GM23248 (cell line): ENCODE measurements at regions not wholly inside any gene's neighbourhood (a gene's known extent, or its start where the extent isn't known, plus 50 kb on each side); places are given as distances from the start of the nearest gene placed in this dataset.

Source experiments
- DNase-seq: peaks from one replicate; pipeline ENCODE4 v3.0.0-alpha.2; 2015
- H2AFZ ChIP-seq: fragments of 200-600 bp; sonication (generic); 2 replicates; pipeline ENCODE4 v1.6.1; 2016; ENCODE audit warnings: antibody characterized with exemption
- H3F3A ChIP-seq: fragments of 200-600 bp; sonication (generic); 2 replicates; pipeline ENCODE4 v1.6.1; 2016; ENCODE audit warnings: mild to moderate bottlenecking, antibody characterized with exemption, mixed run types; ENCODE audit not compliant: insufficient read depth
- H3K27ac ChIP-seq: fragments of 200-600 bp; sonication (generic); 2 replicates; pipeline ENCODE4 v1.5.1; 2016; ENCODE audit warnings: mild to moderate bottlenecking
- H3K27me3 ChIP-seq: fragments of 200-600 bp; sonication (generic); replicated peaks from 2 replicates; pipeline ENCODE4 v1.6.1; 2016; ENCODE audit warnings: mild to moderate bottlenecking; ENCODE audit not compliant: insufficient read depth
- H3K36me3 ChIP-seq: fragments of 200-600 bp; sonication (generic); 2 replicates; pipeline ENCODE4 v1.6.1; 2016; ENCODE audit warnings: low read depth, mild to moderate bottlenecking
- H3K4me1 ChIP-seq: fragments of 200-600 bp; sonication (generic); 2 replicates; pipeline ENCODE4 v1.6.1; 2016; ENCODE audit warnings: mild to moderate bottlenecking; ENCODE audit not compliant: insufficient read depth
- H3K4me2 ChIP-seq: fragments of 200-600 bp; sonication (generic); one replicate; pipeline ENCODE4 v1.6.1; 2016; ENCODE audit warnings: mild to moderate bottlenecking; ENCODE audit not compliant: unreplicated experiment
- H3K4me3 ChIP-seq: fragments of 200-600 bp; sonication (generic); 2 replicates; pipeline ENCODE4 v1.5.1; 2016; ENCODE audit warnings: mild to moderate bottlenecking
- H3K79me2 ChIP-seq: fragments of 200-600 bp; sonication (generic); 2 replicates; pipeline ENCODE4 v1.6.1; 2016; ENCODE audit warnings: mild to moderate bottlenecking; ENCODE audit not compliant: insufficient read depth
- H3K9ac ChIP-seq: fragments of 200-600 bp; sonication (generic); 2 replicates; pipeline ENCODE4 v1.6.1; 2016; ENCODE audit warnings: mild to moderate bottlenecking
- H3K9me2 ChIP-seq: fragments of 200-600 bp; sonication (generic); 2 replicates; pipeline ENCODE4 v1.6.1; 2016; ENCODE audit warnings: mixed run types, mild to moderate bottlenecking, moderate library complexity; ENCODE audit not compliant: insufficient read depth
- H3K9me3 ChIP-seq: fragments of 200-600 bp; sonication (generic); one replicate; pipeline ENCODE4 v1.6.1; 2017; ENCODE audit warnings: low read depth
- H4K20me1 ChIP-seq: fragments of 200-600 bp; sonication (generic); 2 replicates; pipeline ENCODE4 v1.6.0; 2016; ENCODE audit not compliant: insufficient read depth
- EZH2 ChIP-seq: fragments of 200-600 bp; sonication (generic); IDR thresholded peaks from 2 replicates; pipeline ENCODE4 v1.6.1; 2018; ENCODE audit warnings: antibody characterized with exemption, mild to moderate bottlenecking; ENCODE audit not compliant: insufficient read depth, poor library complexity, severe bottlenecking
- EZH2phosphoT487 ChIP-seq: fragments of 200-600 bp; sonication (generic); IDR thresholded peaks from 2 replicates; pipeline ENCODE4 v1.6.1; 2018; ENCODE audit warnings: antibody characterized with exemption, moderate library complexity, mild to moderate bottlenecking, low read depth; ENCODE audit not compliant: insufficient read depth
- WGBS, 2 experiments: methylation state at CpG; one replicate each; pipeline ENCODE4 v1.1.6; 2015 to 2017; ENCODE audit warnings: low lambda C conversion rate in 2 of 2, low coverage in 1 of 2; ENCODE audit errors: missing lambda C conversion rate in 2 of 2; 5-methylcytosine and 5-hydroxymethylcytosine counted together
- in situ Hi-C: fragments of 300-500 bp; cut with MboI; formaldehyde crosslinking; loops from 2 replicates; pipeline ENCODE4 v1.15.0; 2020

- no peak overlapping the region for H3K27ac ChIP-seq
- no peak overlapping the region for H2AFZ ChIP-seq
- H3K79me2 ChIP-seq: no peaks in the 10 kb centered on the region
- H3K4me2 ChIP-seq: no peak overlapping the region
- no peaks in the 10 kb centered on the region for H3K9me2 ChIP-seq
- no peaks in the 10 kb centered on the region for H3K9me3 ChIP-seq
- in situ Hi-C loops: loop anchor here (25.0 kb wide), 1 partner anchor 404 kb away; no protein-coding TSS in a partner anchor
- peaks cover 14% of the 10 kb centered on the region; the same call in 1 of the 2 replicates for H3F3A ChIP-seq
- no peak overlapping the region for H3K4me3 ChIP-seq
- no peak for TF ChIP-seq EZH2
- TF ChIP-seq EZH2phosphoT487: no peak
- WGBS, 2 experiments: 54 to 60% methylated on average over 2 of the region's 2 CpGs
- peaks cover 8% of the 10 kb centered on the region; the same call in 1 of the 2 replicates for H3K4me1 ChIP-seq
- H3K27me3 ChIP-seq: no peaks in the 10 kb centered on the region
- no peaks in the 10 kb centered on the region for H4K20me1 ChIP-seq
- no peaks in the 10 kb centered on the region for H3K36me3 ChIP-seq
- H3K9ac ChIP-seq: no peak overlapping the region
- DNase-seq: no peak
Observed at GRCh38 chr11:109958821-109959166, 134.4 kb upstream of the ZC3H12C start.

- TF ChIP-seq EZH2 (no peak), EZH2phosphoT487 (no peak)
- Histone ChIP-seq H3K36me3 (no peaks in the 10 kb centered on the region), H3K4me1 (peaks cover 8% of the 10 kb centered on the region; the same call in 1 of the 2 replicates), H3F3A (peaks cover 14% of the 10 kb centered on the region; the same call in 1 of the 2 replicates), H3K27me3 (no peaks in the 10 kb centered on the region), H3K4me3 (no peak overlapping the region), H3K4me2 (no peak overlapping the region), H3K9ac (no peak overlapping the region), H4K20me1 (no peaks in the 10 kb centered on the region), H3K79me2 (no peaks in the 10 kb centered on the region), H3K9me3 (no peaks in the 10 kb centered on the region), H3K9me2 (no peaks in the 10 kb centered on the region), H2AFZ (0 out of 2 replicates have a peak overlapping the region, but pooled peaks have one; percentile 6), H3K27ac (peak overlapping the region; percentile 24; the same call in 1 of the 2 replicates)
- peak; percentile 81 for DNase-seq
- WGBS, 2 experiments: 18 to 23% methylated on average over 2 of the region's 2 CpGs
- in situ Hi-C loops: loop anchor here (25.0 kb wide), 1 partner anchor 401 kb away; no protein-coding TSS in a partner anchor
Observed at GRCh38 chr11:109960831-109961230, 132.4 kb upstream of the ZC3H12C start.

- Histone ChIP-seq H3K9me3 (no peaks in the 10 kb centered on the region), H3K9me2 (no peaks in the 10 kb centered on the region), H3K4me1 (peaks cover 8% of the 10 kb centered on the region; the same call in 1 of the 2 replicates), H3K79me2 (no peaks in the 10 kb centered on the region), H2AFZ (no peak overlapping the region), H3K27me3 (no peaks in the 10 kb centered on the region), H3K36me3 (no peaks in the 10 kb centered on the region), H3K4me2 (no peak overlapping the region), H3K27ac (peak overlapping the region; percentile 24; the same call in 1 of the 2 replicates), H4K20me1 (no peaks in the 10 kb centered on the region), H3F3A (peaks cover 14% of the 10 kb centered on the region; the same call in 1 of the 2 replicates), H3K9ac (no peak overlapping the region), H3K4me3 (no peak overlapping the region)
- 93 to 94% methylated on average over 2 of the region's 2 CpGs for WGBS, 2 experiments
- DNase-seq: no peak
- no peak for TF ChIP-seq EZH2
- TF ChIP-seq EZH2phosphoT487: no peak
- in situ Hi-C loops: loop anchor here (25.0 kb wide), 1 partner anchor 401 kb away; no protein-coding TSS in a partner anchor
Observed at GRCh38 chr11:109961261-109961660, 131.9 kb upstream of the ZC3H12C start.

GRCh38 chr11:109963101-109963500 is 130.1 kb upstream of the ZC3H12C start:
- peaks cover 8% of the 10 kb centered on the region; the same call in 1 of the 2 replicates for H3K4me1 ChIP-seq
- H3K4me2 ChIP-seq: no peak overlapping the region
- no peaks in the 10 kb centered on the region for H3K27me3 ChIP-seq
- WGBS, 2 experiments: 63 to 74% methylated on average over 1 of the region's 1 CpG
- H3K27ac ChIP-seq: no peak overlapping the region
- no peaks in the 10 kb centered on the region for H4K20me1 ChIP-seq
- no peaks in the 10 kb centered on the region for H3K36me3 ChIP-seq
- H3K9me2 ChIP-seq: no peaks in the 10 kb centered on the region
- H3K4me3 ChIP-seq: no peak overlapping the region
- no peaks in the 10 kb centered on the region for H3K79me2 ChIP-seq
- in situ Hi-C loops: loop anchor here (25.0 kb wide), 1 partner anchor 399 kb away; no protein-coding TSS in a partner anchor
- no peak overlapping the region for H3K9ac ChIP-seq
- DNase-seq: no peak
- no peak for TF ChIP-seq EZH2
- TF ChIP-seq EZH2phosphoT487: no peak
- no peak overlapping the region for H2AFZ ChIP-seq
- no peaks in the 10 kb centered on the region for H3K9me3 ChIP-seq
- peaks cover 14% of the 10 kb centered on the region; the same call in 1 of the 2 replicates for H3F3A ChIP-seq
